22Rv1 (cell line): ENCODE measurements at regions not wholly inside any gene's neighbourhood (a gene's known extent, or its start where the extent isn't known, plus 50 kb on each side); places are given as distances from the start of the nearest gene placed in this dataset.

Experiments
- CTCF ChIP-seq: fragments of 450-650 bp; IDR thresholded peaks from 2 replicates; pipeline ENCODE4 v1.5.1; 2017; ENCODE audit warnings: mild to moderate bottlenecking
- ZFX ChIP-seq: fragments of 450-650 bp; IDR thresholded peaks from 2 replicates; pipeline ENCODE4 v1.6.1; 2017; ENCODE audit warnings: antibody characterized with exemption, borderline replicate concordance

- TF ChIP-seq CTCF (no peak), ZFX (no peak)
Measured at GRCh38 chr14:42070031-42070430, 463.4 kb downstream of the LRFN5 start.
